ENCODE measurements at regions not wholly inside any gene's neighbourhood (a gene's known extent, or its start where the extent isn't known, plus 50 kb on each side); places are given as distances from the start of the nearest gene placed in this dataset.

GRCh38 chr3:8345398-8345797 is 156.2 kb upstream of the LMCD1 start:
- dilution Hi-C loops (cut with HindIII; ENCODE audit: low sequenced_read_pairs, unreplicated experiment) (no loop called here), in situ Hi-C loops (cut with MboI; ENCODE audit: low sequenced_read_pairs) (no loop called here), intact Hi-C loops (cut with micrococcal nuclease) (no loop called here)
- Histone ChIP-seq H4K20me1 (ENCODE audit: insufficient read depth, low read length) (no peaks in the 10 kb centered on the region), H3K4me2 (ENCODE audit: low read depth, low read length) (no peak overlapping the region), H2BK15ac (ENCODE audit: low read depth, low read length) (no peak overlapping the region), H3K9ac (ENCODE audit: low read depth, low read length) (no peak overlapping the region), H3K79me1 (ENCODE audit: low read depth in 1 of 2, low read length in 2 of 2) (no peaks in the 10 kb centered on the region), H2BK5ac (ENCODE audit: low read depth, low read length, poor library complexity, severe bottlenecking) (no peak overlapping the region), H3K18ac (ENCODE audit: low read depth, low read length) (no peak overlapping the region), H4K5ac (ENCODE audit: low read depth, low read length) (no peak overlapping the region), H3K14ac (replicated peaks; ENCODE audit: low read depth, low read length) (no peak overlapping the region), H3K4me3 (ENCODE audit: insufficient read depth, low read depth, low read length) (no peak overlapping the region), H3K23ac (ENCODE audit: low read depth, low read length) (no peak overlapping the region), H3K4me1 (ENCODE audit: control insufficient read depth, insufficient read depth, low read length) (no peaks in the 10 kb centered on the region), H3K9me3 (ENCODE audit: control insufficient read depth, insufficient read depth, low read length) (no peaks in the 10 kb centered on the region), H3K9me1 (ENCODE audit: insufficient read depth, low read length) (no peaks in the 10 kb centered on the region), H3K27ac (ENCODE audit: insufficient read depth, low read length) (no peak overlapping the region), H3K36me3 (ENCODE audit: control insufficient read depth, insufficient read depth, low read length) (no peaks in the 10 kb centered on the region), H3K4ac (ENCODE audit: low read depth, low read length) (no peak overlapping the region), H4K8ac (ENCODE audit: low read depth in 2 of 2, low read length in 2 of 2) (no peak overlapping the region), H2BK20ac (ENCODE audit: low read depth, low read length) (no peak overlapping the region), H4K91ac (ENCODE audit: insufficient read depth, low read depth, low read length) (no peak overlapping the region), H2AK5ac (ENCODE audit: low read depth, low read length) (no peak overlapping the region), H3K56ac (ENCODE audit: extremely low read depth, insufficient read depth, low read length) (no peak overlapping the region), H3K27me3 (ENCODE audit: control insufficient read depth, insufficient read depth, low read length) (no peaks in the 10 kb centered on the region), H2BK120ac (ENCODE audit: low read depth, low read length) (no peak overlapping the region), H2AK9ac (replicated peaks; ENCODE audit: low read depth, low read length, poor library complexity) (no peak overlapping the region), H2AFZ (replicated peaks; ENCODE audit: low read length, poor library complexity) (no peak overlapping the region)
- POLR2A ChIA-PET (ENCODE audit: unreplicated experiment): no interaction called here
- no peak for ATAC-seq (ENCODE audit: low read depth)
- no TSS peak for BruUV-seq (replicated peaks)
- CTCF ChIA-PET: no interaction called here
- no peak for DNase-seq
- TF ChIP-seq MAFK (IDR thresholded peaks at IDR 0.05; ENCODE audit: low read depth, low read length) (no peak), ELK1 (IDR thresholded peaks at IDR 0.05; ENCODE audit: borderline replicate concordance, low read depth, low read length) (no peak), FOS (IDR thresholded peaks at IDR 0.05; ENCODE audit: low read depth, low read length) (no peak), RCOR1 (IDR thresholded peaks at IDR 0.05; ENCODE audit: insufficient replicate concordance, low read length) (no peak), RFX5 (IDR thresholded peaks at IDR 0.05; ENCODE audit: low read depth, low read length) (no peak), CEBPB (IDR thresholded peaks at IDR 0.05; ENCODE audit: low read depth, low read length) (no peak), SMC3 (IDR thresholded peaks at IDR 0.05; ENCODE audit: low read depth, low read length) (no peak), MAZ (IDR thresholded peaks at IDR 0.05; ENCODE audit: borderline replicate concordance, low read depth, low read length) (no peak), POLR2A (IDR thresholded peaks at IDR 0.05; ENCODE audit: low read depth, low read length) (no peak), USF2 (IDR thresholded peaks at IDR 0.05; ENCODE audit: low read depth, low read length) (no peak), MXI1 (IDR thresholded peaks at IDR 0.05; ENCODE audit: borderline replicate concordance, low read depth, low read length) (no peak), BHLHE40 (IDR thresholded peaks at IDR 0.05; ENCODE audit: low read depth, low read length) (no peak), NFE2L2 (IDR thresholded peaks at IDR 0.05; ENCODE audit: low read depth, low read length) (no peak), RAD21 (IDR thresholded peaks at IDR 0.05; ENCODE audit: low read length) (no peak), CHD1 (IDR thresholded peaks at IDR 0.05; ENCODE audit: low read depth, low read length) (no peak)

Data from IMR-90 (cell line).